GM19351 (cell line): ENCODE measurements at regions not wholly inside any gene's neighbourhood (a gene's known extent, or its start where the extent isn't known, plus 50 kb on each side); places are given as distances from the start of the nearest gene placed in this dataset.

Experiments
- ATAC-seq: cut with Tn5 transposase; IDR thresholded peaks from one replicate; pipeline ENCODE4 v1.9.1; 2021; ENCODE audit warnings: mild to moderate bottlenecking, moderate library complexity; ENCODE audit not compliant: unreplicated experiment

GRCh38 chr1:108082738-108083562 lies 117.2 kb downstream of the SLC25A24 start:
- no peak for ATAC-seq

GRCh38 chr1:108082001-108082400 lies 117.0 kb upstream of the VAV3 start:
- no peak for ATAC-seq

GRCh38 chr1:108080448-108080847 lies 115.5 kb upstream of the VAV3 start:
- no peak for ATAC-seq

- ATAC-seq: no peak
These were observed 114.6 kb upstream of the VAV3 start for GRCh38 chr1:108079440-108080025.

- no peak for ATAC-seq
These were observed 113.0 kb upstream of the VAV3 start for GRCh38 chr1:108077991-108078390.

GRCh38 chr1:108075055-108075454 lies 110.1 kb upstream of the VAV3 start:
- ATAC-seq: peak; percentile 89

- ATAC-seq: no peak
These were observed 107.8 kb upstream of the VAV3 start for GRCh38 chr1:108072776-108073175.

- ATAC-seq: no peak
These were observed 107.2 kb upstream of the VAV3 start for GRCh38 chr1:108072212-108072611.

- peak; percentile 65 for ATAC-seq
These were observed 106.6 kb upstream of the VAV3 start for GRCh38 chr1:108071601-108072000.

GRCh38 chr1:108070662-108071061 lies 105.7 kb upstream of the VAV3 start:
- ATAC-seq: no peak

GRCh38 chr1:108067884-108068540 lies 103.0 kb upstream of the VAV3 start:
- ATAC-seq: no peak

GRCh38 chr1:108066808-108067207 lies 101.8 kb upstream of the VAV3 start:
- ATAC-seq: no peak

- no peak for ATAC-seq
These were observed 99.3 kb upstream of the VAV3 start for GRCh38 chr1:108064255-108064654.

- ATAC-seq: no peak
These were observed 98.7 kb upstream of the VAV3 start for GRCh38 chr1:108063703-108064102.

- ATAC-seq: no peak
These were observed 95.0 kb upstream of the VAV3 start for GRCh38 chr1:108059945-108060344.

- no peak for ATAC-seq
These were observed 92.6 kb upstream of the VAV3 start for GRCh38 chr1:108057541-108057940.

- ATAC-seq: no peak
These were observed 91.5 kb upstream of the VAV3 start for GRCh38 chr1:108056436-108056990.

GRCh38 chr1:108055387-108055786 lies 90.4 kb upstream of the VAV3 start:
- no peak for ATAC-seq

GRCh38 chr1:108054396-108054795 lies 89.4 kb upstream of the VAV3 start:
- ATAC-seq: no peak

- ATAC-seq: no peak
These were observed 88.5 kb upstream of the VAV3 start for GRCh38 chr1:108053270-108054013.
